ENCODE measurements at regions not wholly inside any gene's neighbourhood (a gene's known extent, or its start where the extent isn't known, plus 50 kb on each side); places are given as distances from the start of the nearest gene placed in this dataset.

DNA sequence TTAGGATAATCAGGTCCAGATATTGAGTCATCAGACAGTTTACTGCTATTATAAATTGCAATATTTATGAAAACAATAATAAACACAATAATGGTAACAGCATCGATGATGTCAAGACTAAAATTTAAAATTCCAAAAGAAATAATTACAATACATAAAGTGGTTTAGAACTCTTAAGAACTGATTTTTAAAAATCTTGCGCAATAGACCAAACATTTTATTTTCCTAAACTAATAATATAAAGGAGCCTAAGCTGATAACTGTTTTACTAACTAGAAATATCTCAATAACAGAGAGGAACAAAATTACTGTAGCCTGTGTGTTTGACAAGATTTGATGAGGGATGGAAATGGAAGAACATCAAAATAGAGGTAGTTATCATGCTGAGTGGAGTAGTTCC lies 93.9 kb upstream of the TRHDE start:
- TF ChIP-seq, protein P1, sequence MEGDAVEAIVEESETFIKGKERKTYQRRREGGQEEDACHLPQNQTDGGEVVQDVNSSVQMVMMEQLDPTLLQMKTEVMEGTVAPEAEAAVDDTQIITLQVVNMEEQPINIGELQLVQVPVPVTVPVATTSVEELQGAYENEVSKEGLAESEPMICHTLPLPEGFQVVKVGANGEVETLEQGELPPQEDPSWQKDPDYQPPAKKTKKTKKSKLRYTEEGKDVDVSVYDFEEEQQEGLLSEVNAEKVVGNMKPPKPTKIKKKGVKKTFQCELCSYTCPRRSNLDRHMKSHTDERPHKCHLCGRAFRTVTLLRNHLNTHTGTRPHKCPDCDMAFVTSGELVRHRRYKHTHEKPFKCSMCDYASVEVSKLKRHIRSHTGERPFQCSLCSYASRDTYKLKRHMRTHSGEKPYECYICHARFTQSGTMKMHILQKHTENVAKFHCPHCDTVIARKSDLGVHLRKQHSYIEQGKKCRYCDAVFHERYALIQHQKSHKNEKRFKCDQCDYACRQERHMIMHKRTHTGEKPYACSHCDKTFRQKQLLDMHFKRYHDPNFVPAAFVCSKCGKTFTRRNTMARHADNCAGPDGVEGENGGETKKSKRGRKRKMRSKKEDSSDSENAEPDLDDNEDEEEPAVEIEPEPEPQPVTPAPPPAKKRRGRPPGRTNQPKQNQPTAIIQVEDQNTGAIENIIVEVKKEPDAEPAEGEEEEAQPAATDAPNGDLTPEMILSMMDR (IDR thresholded peaks at IDR 0.05): no peak
- TF ChIP-seq POLR2A (IDR thresholded peaks at IDR 0.05) (no peak), EP300 (IDR thresholded peaks at IDR 0.05) (no peak), POLR2AphosphoS5 (IDR thresholded peaks at IDR 0.05) (no peak)
